Natural killer cell (primary cell): ENCODE measurements at regions not wholly inside any gene's neighbourhood (a gene's known extent, or its start where the extent isn't known, plus 50 kb on each side); places are given as distances from the start of the nearest gene placed in this dataset.

Source experiments
- ATAC-seq, 3 donors: fragments of 150-1000 bp in 2 of 3; fragments of 200-7000 bp in 1 of 3; cut with Tn5 transposase; 1 replicate in 1 of 3; 2 replicates in 2 of 3; pipeline ENCODE4 v1.10.0; 2021; ENCODE audit warnings: mild to moderate bottlenecking in 2 of 3, moderate library complexity in 2 of 3
- DNase-seq, 2 donors: peaks; one replicate each; pipeline versions ENCODE4 v3.0.0 to v3.0.0-alpha.2; 2013 to 2021; ENCODE audit warnings: mixed read lengths in 1 of 2
- H3K27ac ChIP-seq: one replicate; pipeline ENCODE4 v1.5.1; 2013; ENCODE audit warnings: mild to moderate bottlenecking, low read length
- H3K27me3 ChIP-seq: one replicate; pipeline ENCODE4 v1.6.1; 2013; ENCODE audit warnings: low read length; ENCODE audit not compliant: control insufficient read depth, insufficient read depth
- H3K36me3 ChIP-seq: one replicate; pipeline ENCODE4 v1.6.1; 2013; ENCODE audit warnings: low read length; ENCODE audit not compliant: control insufficient read depth, insufficient read depth
- H3K4me1 ChIP-seq: one replicate; pipeline ENCODE4 v1.6.1; 2013; ENCODE audit warnings: low read length; ENCODE audit not compliant: control insufficient read depth, insufficient read depth
- H3K4me3 ChIP-seq: one replicate; pipeline ENCODE4 v1.5.1; 2013; ENCODE audit warnings: low read length
- H3K9me3 ChIP-seq: one replicate; pipeline ENCODE4 v1.6.1; 2013; ENCODE audit warnings: low read length; ENCODE audit not compliant: control insufficient read depth, insufficient read depth
- H3K27ac Mint-ChIP-seq, 2 donors: one replicate each; pipeline ENCODE4 v1.8.0; 2022; ENCODE audit warnings: mild to moderate bottlenecking in 2 of 2, mixed read lengths in 2 of 2, moderate library complexity in 1 of 2
- H3K27me3 Mint-ChIP-seq, 2 donors: one replicate each; pipeline ENCODE4 v1.8.0; 2022; ENCODE audit warnings: low read depth in 2 of 2, mixed read lengths in 2 of 2
- H3K36me3 Mint-ChIP-seq: one replicate; pipeline ENCODE4 v1.8.0; 2022; ENCODE audit warnings: mixed read lengths
- H3K4me1 Mint-ChIP-seq, 2 donors: one replicate each; pipeline ENCODE4 v1.8.0; 2022; ENCODE audit warnings: mixed read lengths in 2 of 2
- H3K4me3 Mint-ChIP-seq: one replicate; pipeline ENCODE4 v1.8.0; 2022; ENCODE audit warnings: mild to moderate bottlenecking, moderate library complexity, mixed read lengths
- H3K9me3 Mint-ChIP-seq, 2 donors: one replicate each; pipeline ENCODE4 v1.8.0; 2022; ENCODE audit warnings: mixed read lengths in 2 of 2
- CTCF ChIP-seq: fragments of 200-600 bp; IDR thresholded peaks from one replicate; pipeline ENCODE4 v1.8.0; 2022; ENCODE audit warnings: antibody characterized with exemption
- WGBS: methylation state at CpG from one replicate; pipeline ENCODE4 v1.1.7; 2013; ENCODE audit warnings: missing lambda C conversion rate; ENCODE audit not compliant: insufficient coverage; 5-methylcytosine and 5-hydroxymethylcytosine counted together
- intact Hi-C: fragments of 100-400 bp; cut with micrococcal nuclease; formaldehyde crosslinking; loops from one replicate; pipeline ENCODE4 v1.14.2; 2022

DNA sequence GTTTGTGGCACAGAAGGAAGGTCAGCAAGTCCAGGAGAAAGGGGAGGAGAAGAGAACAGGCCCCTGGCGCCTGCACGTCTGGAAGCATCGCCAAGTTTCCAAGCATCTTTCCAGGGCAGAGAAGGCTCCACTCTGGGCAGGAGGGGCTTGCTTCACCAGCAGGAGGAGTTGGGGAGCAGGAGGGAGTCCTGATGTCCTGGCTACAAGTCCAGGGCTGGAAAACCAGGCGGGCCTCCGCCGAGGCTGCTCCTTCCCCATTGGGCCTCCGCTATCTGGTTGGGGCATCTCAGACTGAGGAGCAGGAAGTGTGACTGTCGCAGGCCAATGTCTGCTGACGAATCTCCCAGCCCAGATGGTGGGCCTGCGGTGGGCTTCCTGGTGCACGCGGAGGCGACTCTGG is 421.9 kb downstream of the PREX1 start:
- TF ChIP-seq CTCF = no peak
- Mint-ChIP-seq H3K36me3 (no peaks in the 10 kb centered on the region), H3K27me3 (peaks cover 14 to 36% of the 10 kb centered on the region in 2 donors), H3K4me3 (no peak overlapping the region), H3K4me1 (no peaks in the 10 kb centered on the region), H3K27ac (no peak overlapping the region), H3K9me3 (no peaks in the 10 kb centered on the region)
- ATAC-seq (no peak), DNase-seq (no peak)
- intact Hi-C loops = no loop called here
- no peak overlapping the region for H3K27ac ChIP-seq
- no peaks in the 10 kb centered on the region for H3K9me3 ChIP-seq
- 37% methylated on average over 13 of the region's 13 CpGs for WGBS
- H3K4me3 ChIP-seq = no peak overlapping the region
- H3K36me3 ChIP-seq = no peaks in the 10 kb centered on the region
- no peaks in the 10 kb centered on the region for H3K4me1 ChIP-seq
- H3K27me3 ChIP-seq = no peaks in the 10 kb centered on the region

DNA sequence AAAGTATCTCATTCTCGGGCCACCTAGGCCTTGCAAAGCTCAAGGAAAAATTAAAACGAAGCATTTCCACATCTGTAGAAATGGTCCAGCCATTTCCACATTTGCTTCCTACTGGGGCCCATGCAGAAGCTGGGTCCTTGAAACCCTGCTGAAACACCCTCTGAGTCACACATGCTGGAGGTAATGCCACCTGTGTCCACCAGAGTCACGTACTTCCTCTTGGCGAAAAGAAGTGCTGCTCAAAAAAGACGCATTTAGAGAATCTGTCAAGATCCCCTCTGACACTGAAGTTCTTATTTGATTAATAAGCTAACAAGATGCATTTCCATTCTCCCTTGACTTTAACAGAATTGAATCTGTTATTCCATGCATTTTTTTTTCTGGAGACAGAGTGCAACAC is 423.2 kb downstream of the PREX1 start:
- Mint-ChIP-seq H3K9me3 (no peaks in the 10 kb centered on the region), H3K4me3 (no peak overlapping the region), H3K36me3 (no peaks in the 10 kb centered on the region), H3K27ac (no peak overlapping the region), H3K27me3 (peaks cover 11 to 31% of the 10 kb centered on the region in 2 donors), H3K4me1 (no peaks in the 10 kb centered on the region)
- Histone ChIP-seq H3K36me3 (no peaks in the 10 kb centered on the region), H3K27ac (no peak overlapping the region), H3K9me3 (no peaks in the 10 kb centered on the region), H3K4me3 (no peak overlapping the region), H3K27me3 (no peaks in the 10 kb centered on the region), H3K4me1 (no peaks in the 10 kb centered on the region)
- no peak for TF ChIP-seq CTCF
- DNase-seq (no peak), ATAC-seq (no peak)
- intact Hi-C loops = no loop called here
- 63% methylated on average over 5 of the region's 5 CpGs for WGBS

DNA sequence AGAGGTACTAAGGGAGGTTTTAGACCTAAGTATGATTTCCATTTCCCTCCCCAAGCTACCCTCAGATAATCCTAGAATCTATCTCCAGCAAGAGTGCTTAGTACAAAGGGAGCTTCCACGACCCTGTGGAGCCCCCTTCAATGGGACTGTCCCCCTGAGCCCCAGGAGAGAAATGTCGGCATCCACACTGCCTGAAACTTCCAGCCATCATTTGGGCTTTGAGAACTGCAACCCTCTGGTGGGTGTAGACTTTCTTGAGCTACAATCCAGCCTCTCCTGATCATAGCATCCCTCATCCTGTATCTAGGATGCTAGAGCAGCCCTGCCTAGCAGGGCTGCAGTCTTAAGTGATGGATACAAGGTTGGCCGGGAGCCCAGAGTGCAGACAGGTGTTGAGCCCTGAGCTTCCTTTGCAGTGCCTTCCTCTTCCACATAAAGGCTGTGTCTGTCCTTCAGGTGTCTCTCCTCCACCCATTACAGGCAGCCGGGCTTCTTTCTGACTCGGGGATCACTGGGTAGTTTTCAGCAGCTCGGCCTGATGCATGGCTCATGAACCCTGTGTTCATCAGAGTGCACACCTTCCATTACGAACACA is 424.5 kb downstream of the PREX1 start:
- intact Hi-C loops = no loop called here
- peaks cover 5 to 20% of the 10 kb centered on the region in 2 donors for H3K27me3 Mint-ChIP-seq
- H3K4me1 Mint-ChIP-seq = no peaks in the 10 kb centered on the region
- Histone ChIP-seq H3K27ac (no peak overlapping the region), H3K36me3 (no peaks in the 10 kb centered on the region), H3K4me1 (no peaks in the 10 kb centered on the region), H3K4me3 (no peak overlapping the region), H3K9me3 (no peaks in the 10 kb centered on the region), H3K27me3 (no peaks in the 10 kb centered on the region)
- H3K4me3 Mint-ChIP-seq = no peak overlapping the region
- TF ChIP-seq CTCF = no peak
- H3K27ac Mint-ChIP-seq = no peak overlapping the region
- H3K36me3 Mint-ChIP-seq = no peaks in the 10 kb centered on the region
- no peak for ATAC-seq
- 72% methylated on average over 7 of the region's 7 CpGs for WGBS
- no peaks in the 10 kb centered on the region for H3K9me3 Mint-ChIP-seq
- no peak for DNase-seq

DNA sequence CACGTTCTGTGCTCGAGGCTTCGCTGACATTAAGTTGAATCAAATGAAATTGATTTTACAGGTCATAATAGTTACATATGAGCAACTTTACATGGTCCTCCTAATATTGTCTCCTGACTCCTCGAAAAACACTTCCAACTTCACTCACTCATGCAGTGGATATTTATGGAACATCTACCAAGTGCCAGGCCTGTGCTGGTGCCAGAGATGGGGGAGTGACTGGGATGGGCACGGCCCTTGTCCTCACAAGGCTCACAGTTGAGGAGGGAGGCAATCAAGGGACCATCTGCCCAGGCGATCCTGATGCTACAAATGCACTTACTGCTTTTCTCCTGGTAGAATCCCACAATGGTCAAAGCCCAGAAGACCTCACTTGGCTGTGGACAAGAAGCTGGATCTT is 426.4 kb downstream of the PREX1 start:
- H3K4me1 ChIP-seq = no peaks in the 10 kb centered on the region
- H3K9me3 Mint-ChIP-seq = no peaks in the 10 kb centered on the region
- intact Hi-C loops = no loop called here
- no peaks in the 10 kb centered on the region for H3K9me3 ChIP-seq
- WGBS = 85% methylated on average over 5 of the region's 6 CpGs
- DNase-seq = no peak
- no peak for ATAC-seq
- H3K27ac ChIP-seq = no peak overlapping the region
- no peaks in the 10 kb centered on the region for H3K27me3 ChIP-seq
- no peak overlapping the region for H3K27ac Mint-ChIP-seq
- H3K36me3 Mint-ChIP-seq = no peaks in the 10 kb centered on the region
- no peak overlapping the region for H3K4me3 ChIP-seq
- peaks cover 8 to 13% of the 10 kb centered on the region in 2 donors for H3K27me3 Mint-ChIP-seq
- H3K36me3 ChIP-seq = no peaks in the 10 kb centered on the region
- H3K4me1 Mint-ChIP-seq = no peaks in the 10 kb centered on the region
- H3K4me3 Mint-ChIP-seq = no peak overlapping the region
- TF ChIP-seq CTCF = no peak
